ENCODE measurements at regions not wholly inside any gene's neighbourhood (a gene's known extent, or its start where the extent isn't known, plus 50 kb on each side); places are given as distances from the start of the nearest gene placed in this dataset.

GRCh38 chr20:19880256-19881079 lies 122.4 kb downstream of the RIN2 start:
- no peaks in the 10 kb centered on the region for H3K36me3 ChIP-seq
- no peak for DNase-seq (ENCODE audit: low spot score in 2 of 2)
- H3K27me3 ChIP-seq, result no peaks in the 10 kb centered on the region
- no peak overlapping the region for H3K27ac ChIP-seq
- no peak for TF ChIP-seq CTCF (IDR thresholded peaks at IDR 0.05)
- peaks cover 0 to 6% of the 10 kb centered on the region in 2 donors for H3K4me1 ChIP-seq
- H3K9me3 ChIP-seq, result no peaks in the 10 kb centered on the region
- intact Hi-C loops (cut with DNase I), result loop anchor here (10.0 kb wide), 1 partner anchor 64 kb away; no protein-coding TSS in a partner anchor
- no peak overlapping the region for H3K4me3 ChIP-seq

DNA sequence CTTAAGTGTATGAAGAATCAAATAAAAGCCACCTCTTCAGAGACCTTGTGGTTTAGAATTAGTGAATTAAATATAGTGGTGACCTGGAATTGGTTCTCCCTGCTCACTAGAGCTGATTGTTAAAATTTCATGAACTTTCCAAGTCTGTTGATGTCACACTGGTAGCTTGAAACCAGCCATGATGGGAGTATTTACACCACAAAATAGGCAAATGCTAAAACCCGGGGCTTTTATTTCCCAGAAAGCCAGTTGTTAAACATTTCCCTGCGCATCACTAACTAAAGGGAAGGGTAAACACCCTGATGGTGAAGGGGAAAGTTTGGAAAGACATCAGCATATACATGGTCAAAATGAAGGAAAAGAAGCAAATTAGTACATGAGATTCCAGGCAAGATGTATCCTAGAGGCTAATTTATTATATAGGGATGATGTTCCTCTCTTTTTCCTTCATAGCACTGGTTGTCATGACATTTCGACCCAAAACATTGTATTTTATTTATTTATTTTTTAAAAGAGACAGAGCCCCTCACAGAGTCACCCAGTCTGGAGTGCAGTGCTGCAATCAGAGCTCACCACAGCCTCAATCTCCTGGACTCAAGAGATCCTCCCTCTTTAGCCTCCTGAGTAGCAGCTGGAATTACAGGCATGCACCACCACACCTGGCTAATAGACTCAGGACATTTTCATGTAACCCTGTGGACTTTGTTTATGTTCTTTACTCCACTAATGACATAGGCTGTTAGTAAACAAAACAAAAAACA lies 123.2 kb downstream of the RIN2 start:
- intact Hi-C loops (cut with DNase I), result loop anchor here (10.0 kb wide), 1 partner anchor 64 kb away; no protein-coding TSS in a partner anchor
- no peak for TF ChIP-seq CTCF (IDR thresholded peaks at IDR 0.05)
- Histone ChIP-seq H3K27ac (no peak overlapping the region), H3K9me3 (no peaks in the 10 kb centered on the region), H3K36me3 (no peaks in the 10 kb centered on the region), H3K4me1 (peaks cover 2 to 10% of the 10 kb centered on the region in 2 donors), H3K4me3 (no peak overlapping the region), H3K27me3 (no peaks in the 10 kb centered on the region)
- no peak for DNase-seq (ENCODE audit: low spot score in 2 of 2)

GRCh38 chr20:19881990-19882389 lies 123.9 kb downstream of the RIN2 start:
- intact Hi-C loops (cut with DNase I), result loop anchor here (10.0 kb wide), 1 partner anchor 63 kb away; no protein-coding TSS in a partner anchor
- H3K27me3 ChIP-seq, result no peaks in the 10 kb centered on the region
- peaks cover 2 to 17% of the 10 kb centered on the region in 2 donors for H3K4me1 ChIP-seq
- H3K27ac ChIP-seq, result no peak overlapping the region
- H3K9me3 ChIP-seq, result no peaks in the 10 kb centered on the region
- H3K36me3 ChIP-seq, result no peaks in the 10 kb centered on the region
- TF ChIP-seq CTCF (IDR thresholded peaks at IDR 0.05), result no peak
- no peak overlapping the region for H3K4me3 ChIP-seq
- no peak for DNase-seq (ENCODE audit: low spot score in 2 of 2)

- no peaks in the 10 kb centered on the region for H3K36me3 ChIP-seq
- intact Hi-C loops (cut with DNase I), result loop anchor here (10.0 kb wide), 1 partner anchor 62 kb away; no protein-coding TSS in a partner anchor
- peaks cover 2 to 22% of the 10 kb centered on the region in 2 donors for H3K4me1 ChIP-seq
- H3K4me3 ChIP-seq, result no peak overlapping the region
- H3K27ac ChIP-seq, result no peak overlapping the region
- no peak for TF ChIP-seq CTCF (IDR thresholded peaks at IDR 0.05)
- no peak for DNase-seq (ENCODE audit: low spot score in 2 of 2)
- no peaks in the 10 kb centered on the region for H3K9me3 ChIP-seq
- H3K27me3 ChIP-seq, result no peaks in the 10 kb centered on the region
Measured at GRCh38 chr20:19882446-19882845, 124.4 kb downstream of the RIN2 start.

DNA sequence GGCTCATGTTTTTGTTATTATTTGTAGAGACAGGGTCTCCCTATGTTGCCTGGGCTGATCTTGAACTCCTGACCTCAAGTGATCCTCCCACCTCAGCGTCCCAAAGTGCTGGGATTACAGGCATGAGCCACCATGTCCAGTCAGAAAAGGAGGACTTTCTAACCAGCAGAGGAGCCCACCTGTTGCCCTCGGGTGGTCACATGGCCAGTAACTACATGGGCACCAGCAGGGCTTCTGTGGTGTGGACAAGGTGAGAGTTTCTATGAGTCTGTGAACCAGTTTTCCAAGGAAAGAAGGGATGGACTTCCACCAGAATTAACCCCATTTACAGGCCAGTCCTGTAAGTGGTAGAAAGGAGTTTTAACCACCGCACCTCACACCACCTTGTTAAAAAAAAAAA lies 125.4 kb downstream of the RIN2 start:
- intact Hi-C loops (cut with DNase I), result loop anchor here (10.0 kb wide), 1 partner anchor 61 kb away; no protein-coding TSS in a partner anchor
- no peak overlapping the region for H3K4me3 ChIP-seq
- no peaks in the 10 kb centered on the region for H3K36me3 ChIP-seq
- H3K4me1 ChIP-seq, result peaks cover 2 to 31% of the 10 kb centered on the region in 2 donors
- H3K27ac ChIP-seq, result no peak overlapping the region
- H3K9me3 ChIP-seq, result no peaks in the 10 kb centered on the region
- no peak for DNase-seq (ENCODE audit: low spot score in 2 of 2)
- TF ChIP-seq CTCF (IDR thresholded peaks at IDR 0.05), result no peak
- H3K27me3 ChIP-seq, result no peaks in the 10 kb centered on the region
